GM18519 (cell line): ENCODE measurements at regions not wholly inside any gene's neighbourhood (a gene's known extent, or its start where the extent isn't known, plus 50 kb on each side); places are given as distances from the start of the nearest gene placed in this dataset.
"Not testable (repeated sequence)": the region's sequence is repeated elsewhere in the genome, so short reads cannot be mapped to it uniquely, and the experiment has no call there.

Experiments used
- ATAC-seq: cut with Tn5 transposase; IDR thresholded peaks from one replicate; pipeline ENCODE4 v1.9.1; 2021; ENCODE audit warnings: mild to moderate bottlenecking, moderate library complexity; ENCODE audit not compliant: unreplicated experiment, low FRiP score

DNA sequence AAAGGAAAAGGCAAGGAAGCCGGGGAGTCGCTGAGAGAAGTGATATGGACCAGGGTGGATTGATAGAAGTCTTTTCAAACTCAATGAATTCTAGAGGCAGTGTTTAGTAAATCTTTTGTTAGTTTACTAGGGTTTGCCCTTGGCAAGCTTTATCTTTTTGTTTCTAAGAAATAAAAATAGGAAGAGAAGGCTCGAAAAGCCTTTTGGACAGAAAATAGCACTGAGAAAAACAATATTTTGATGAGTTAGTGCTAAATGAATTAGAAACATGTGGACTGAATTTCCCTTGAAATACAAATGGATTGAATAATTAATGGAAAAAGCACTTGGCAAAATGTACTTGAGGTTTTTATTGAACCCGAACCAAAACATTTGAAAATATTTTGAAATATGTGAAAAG lies 121.8 kb upstream of the SPAG17 start:
- ATAC-seq: no peak

DNA sequence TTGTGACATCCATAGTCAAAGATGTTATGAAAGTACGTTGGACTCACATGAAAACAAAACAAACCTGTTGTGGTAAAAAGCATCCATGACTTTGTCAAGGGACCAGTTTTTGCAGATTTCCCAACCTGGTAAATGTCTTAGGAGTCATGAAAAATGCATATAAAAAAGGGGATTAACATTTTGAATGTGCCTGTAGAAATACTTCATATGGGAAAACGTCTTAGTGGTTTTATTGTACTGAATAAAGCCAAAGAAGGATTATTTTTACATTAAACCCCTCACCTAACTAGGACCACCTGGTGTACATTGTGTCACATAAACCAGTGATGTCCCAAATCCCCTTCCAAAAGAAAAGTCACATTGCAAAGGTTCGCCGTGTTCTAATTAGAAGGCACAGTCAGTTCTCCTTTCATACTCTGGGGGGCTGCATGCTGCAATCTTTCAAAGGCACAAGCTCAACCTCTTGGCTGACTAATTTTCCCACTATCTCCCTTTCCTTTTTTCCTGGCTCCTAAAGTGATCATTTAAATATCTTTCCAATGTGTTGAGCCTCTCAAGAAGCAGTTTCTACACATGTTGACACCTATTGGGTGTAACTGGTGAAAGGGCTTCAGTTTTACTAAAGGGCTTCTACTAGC lies 119.8 kb upstream of the SPAG17 start:
- ATAC-seq: no peak

DNA sequence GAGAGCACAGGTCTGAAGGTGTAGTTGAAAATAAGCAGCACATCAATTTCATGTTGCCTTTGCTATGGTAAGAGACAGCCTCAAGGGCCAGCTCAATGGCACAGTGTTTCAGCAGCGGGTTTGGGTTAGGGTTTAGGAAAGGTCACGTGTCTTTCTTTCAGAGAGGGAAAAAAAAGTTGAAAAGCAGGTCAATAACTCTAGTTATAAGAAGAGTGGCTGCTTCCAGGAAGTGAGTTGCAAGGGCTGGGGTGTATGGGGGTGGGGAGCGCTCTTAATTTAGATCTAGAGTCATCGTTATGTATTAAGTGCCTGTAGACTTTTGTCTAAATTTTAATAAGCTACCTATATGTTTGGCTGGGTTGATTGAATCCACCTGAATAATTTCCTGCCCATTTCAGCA lies 118.5 kb upstream of the SPAG17 start:
- ATAC-seq: no peak

DNA sequence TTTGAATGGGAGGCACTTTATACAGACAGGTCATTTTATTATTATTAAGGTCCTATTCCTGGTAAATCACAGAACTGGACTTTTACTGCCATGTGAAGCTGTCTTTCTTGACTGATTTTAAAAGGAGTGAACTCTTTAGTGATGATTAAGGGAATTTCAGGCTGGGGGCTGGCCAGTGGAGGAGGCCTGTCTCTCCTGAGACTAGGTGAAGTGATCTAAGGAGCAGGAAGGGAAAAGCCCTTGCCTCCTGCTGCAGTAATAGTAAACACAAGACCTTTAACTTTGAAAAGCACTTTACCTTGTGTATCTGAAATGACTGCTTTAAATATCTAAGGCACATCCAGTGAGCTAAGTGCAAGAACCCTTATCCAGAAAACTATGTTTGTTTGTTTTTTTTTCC lies 118.0 kb upstream of the SPAG17 start:
- no peak for ATAC-seq

DNA sequence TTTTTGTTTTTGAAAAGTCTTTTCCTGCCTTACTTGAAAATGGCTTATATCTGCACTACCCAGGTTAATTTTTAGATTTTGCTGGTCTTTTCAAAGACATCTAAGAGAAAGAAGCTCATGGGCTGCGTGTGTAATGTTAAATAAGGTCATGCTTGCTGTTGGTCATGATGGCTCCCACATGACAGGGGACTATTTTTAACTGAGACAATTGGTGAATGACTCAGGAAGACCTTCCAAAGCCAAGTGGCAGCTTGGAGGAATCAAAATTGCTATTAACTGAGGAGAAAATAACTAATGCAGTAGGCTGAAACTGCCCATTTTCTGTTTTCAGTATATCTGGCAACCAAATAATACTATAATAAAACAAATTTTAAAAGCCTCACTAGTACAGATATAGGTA lies 117.1 kb upstream of the SPAG17 start:
- no peak for ATAC-seq

DNA sequence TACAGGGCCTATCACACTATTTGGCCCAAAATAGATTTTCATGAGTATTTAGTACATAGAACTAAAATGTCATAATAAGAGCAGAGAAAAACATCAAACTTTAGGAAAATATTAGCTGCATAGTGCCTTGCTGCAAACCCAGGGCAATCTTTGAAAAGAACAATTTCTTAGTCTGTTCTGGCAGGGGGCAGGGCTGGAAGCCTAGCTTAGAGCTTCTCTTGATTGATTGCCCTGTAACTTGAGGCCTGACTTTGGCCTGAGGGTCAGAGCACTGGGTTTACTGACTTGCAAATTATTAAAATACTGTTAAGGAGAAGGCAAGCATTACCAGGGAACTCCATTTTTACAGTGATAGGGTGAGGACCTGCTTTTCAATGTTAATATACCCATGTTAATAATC lies 115.8 kb upstream of the SPAG17 start:
- no peak for ATAC-seq

DNA sequence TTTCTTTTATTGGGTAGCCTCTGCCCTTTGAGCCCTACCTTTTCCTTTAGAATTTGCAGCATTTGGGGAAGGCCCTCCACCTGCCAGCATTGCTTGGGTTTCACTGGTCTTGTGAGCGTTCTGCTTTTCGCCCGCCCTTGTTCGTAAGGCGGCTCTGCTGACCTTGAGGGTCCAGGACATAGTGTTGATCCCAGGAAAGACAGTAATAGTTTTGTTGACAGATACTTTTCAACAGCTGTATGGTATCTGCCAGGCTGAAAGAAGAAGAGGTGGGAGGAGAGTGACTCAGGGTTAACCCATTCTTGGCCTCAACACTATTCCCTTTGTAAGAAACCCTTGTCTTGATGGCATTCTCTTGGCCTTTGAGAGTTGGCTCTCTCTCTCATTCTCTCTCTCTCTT lies 113.4 kb upstream of the SPAG17 start:
- ATAC-seq: no peak

DNA sequence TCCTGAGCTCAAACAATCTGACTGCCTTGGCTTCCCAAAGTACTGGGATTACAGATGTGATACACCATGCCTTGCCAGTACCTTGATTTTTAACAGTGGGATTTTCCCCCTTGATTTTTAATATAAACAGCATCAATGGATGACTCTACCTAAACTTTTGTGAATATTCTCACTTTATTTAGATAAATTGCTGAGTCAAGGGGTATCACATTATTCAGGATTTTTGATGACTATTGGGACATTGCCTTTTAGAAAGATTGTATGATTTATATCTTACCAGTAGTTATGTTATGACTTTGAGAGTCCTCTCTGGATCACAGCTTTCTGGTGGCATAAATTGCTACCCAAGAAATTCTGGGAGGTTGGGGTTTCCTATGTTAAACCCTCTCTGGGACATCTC lies 112.5 kb upstream of the SPAG17 start:
- no peak for ATAC-seq

DNA sequence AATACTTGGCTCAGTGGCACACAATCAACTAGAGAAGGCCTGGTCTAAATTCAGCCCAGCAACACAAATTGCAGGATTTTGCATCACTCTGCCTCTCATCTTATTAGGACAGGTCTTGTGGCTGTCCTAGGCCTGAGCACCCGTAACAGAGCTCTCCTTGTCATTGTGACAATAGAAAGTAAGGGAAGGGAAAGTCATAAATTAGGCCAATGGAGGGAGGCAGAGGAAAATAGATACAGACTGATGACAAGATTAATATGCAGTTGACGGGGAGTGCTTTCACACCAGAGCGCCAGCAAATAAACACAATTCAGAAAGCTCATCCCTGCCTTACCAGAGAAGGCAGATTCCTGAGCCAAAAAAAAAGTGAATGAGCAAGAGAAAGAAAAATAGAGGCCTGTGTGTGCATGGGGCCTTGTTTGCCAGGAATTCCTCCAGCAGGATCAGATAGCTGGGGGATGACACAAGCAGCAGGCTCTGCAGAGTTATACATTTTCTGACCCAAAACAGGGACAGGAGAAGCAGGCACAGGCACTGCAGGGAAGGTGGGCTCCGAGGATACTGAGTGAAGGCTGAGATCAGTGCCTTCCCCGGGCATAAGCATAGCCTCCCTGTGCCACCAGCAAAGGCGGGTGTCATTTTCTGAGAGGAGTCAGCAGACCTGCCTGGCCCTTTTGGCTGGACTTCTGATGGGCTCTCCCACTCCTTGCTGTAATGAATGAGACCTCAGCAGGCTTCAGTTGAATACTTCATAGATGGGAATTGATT lies 110.0 kb upstream of the SPAG17 start:
- no peak for ATAC-seq

DNA sequence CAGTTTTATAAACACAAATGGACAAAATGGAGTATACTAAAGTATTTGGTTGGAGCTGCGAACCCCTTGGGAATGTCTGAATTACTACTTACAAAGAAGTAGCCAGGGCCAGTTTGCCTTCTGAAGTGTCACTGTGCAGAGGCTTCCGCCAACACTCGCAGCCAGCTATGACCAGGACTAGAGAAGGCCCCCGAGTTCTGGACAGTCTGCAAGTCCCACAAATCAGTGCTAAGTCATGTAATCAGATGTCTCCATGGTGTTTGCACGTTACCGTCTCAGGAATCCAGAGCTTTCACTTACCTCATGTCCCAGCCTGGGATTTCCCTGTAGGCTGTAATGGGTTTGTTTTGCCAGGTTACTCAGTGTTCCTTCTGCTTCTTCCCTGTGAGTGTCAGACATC lies 106.6 kb upstream of the SPAG17 start:
- ATAC-seq: no peak

DNA sequence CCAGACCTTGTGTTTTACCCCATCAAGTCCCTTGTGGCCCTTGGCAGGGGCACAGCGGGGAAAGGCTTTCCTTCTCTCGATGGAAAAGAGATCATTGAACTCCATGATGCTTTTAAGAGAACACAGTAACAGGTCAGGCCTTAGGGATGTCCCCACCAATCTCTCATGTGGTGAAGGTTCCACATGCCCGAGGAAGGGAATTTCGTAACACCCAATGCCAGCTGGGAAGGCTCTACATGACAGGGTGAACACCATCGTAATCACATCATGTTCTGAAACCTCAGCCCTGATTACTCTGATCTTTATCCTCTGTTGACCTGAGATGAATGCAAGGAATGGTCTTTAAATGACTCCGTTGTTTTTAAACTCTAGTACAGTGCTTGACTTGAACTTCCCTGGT lies 105.5 kb upstream of the SPAG17 start:
- no peak for ATAC-seq

DNA sequence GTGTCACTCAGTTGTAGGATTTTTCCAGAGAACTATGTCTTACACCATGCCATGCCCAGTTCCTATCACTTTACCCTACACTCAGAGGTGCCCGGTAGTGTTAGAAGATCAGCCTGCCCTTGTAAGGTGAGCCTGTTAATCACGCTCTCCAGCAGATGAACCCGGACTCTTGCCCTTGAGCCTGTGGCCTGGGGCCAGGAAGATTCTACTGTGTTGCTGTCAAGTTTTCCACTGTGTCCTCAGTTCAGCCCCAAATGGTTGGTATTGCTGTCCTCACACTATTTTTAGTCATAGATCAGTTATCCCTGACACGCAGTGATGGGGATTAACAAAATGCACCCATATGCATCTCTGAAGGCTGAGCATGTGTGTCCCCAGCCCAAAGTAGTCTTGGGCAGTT lies 105.0 kb upstream of the SPAG17 start:
- no peak for ATAC-seq

DNA sequence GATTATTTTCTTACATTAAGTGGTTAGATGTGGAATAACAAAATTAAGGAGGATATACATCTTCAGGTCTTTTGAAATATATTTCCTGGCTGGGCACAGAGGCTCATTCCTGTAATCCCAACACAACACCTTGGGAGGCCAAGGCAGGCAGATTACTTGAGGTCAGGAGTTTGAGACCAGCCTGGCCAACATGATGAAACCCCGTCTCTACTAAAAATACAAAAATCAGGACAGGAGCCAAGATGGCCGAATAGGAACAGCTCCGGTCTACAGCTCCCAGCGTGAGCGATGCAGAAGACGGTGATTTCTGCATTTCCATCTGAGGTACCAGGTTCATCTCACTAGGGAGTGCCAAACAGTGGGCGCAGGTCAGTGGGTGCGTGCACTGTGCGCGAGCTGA lies 95.6 kb upstream of the SPAG17 start:
- not testable (repeated sequence) for ATAC-seq

DNA sequence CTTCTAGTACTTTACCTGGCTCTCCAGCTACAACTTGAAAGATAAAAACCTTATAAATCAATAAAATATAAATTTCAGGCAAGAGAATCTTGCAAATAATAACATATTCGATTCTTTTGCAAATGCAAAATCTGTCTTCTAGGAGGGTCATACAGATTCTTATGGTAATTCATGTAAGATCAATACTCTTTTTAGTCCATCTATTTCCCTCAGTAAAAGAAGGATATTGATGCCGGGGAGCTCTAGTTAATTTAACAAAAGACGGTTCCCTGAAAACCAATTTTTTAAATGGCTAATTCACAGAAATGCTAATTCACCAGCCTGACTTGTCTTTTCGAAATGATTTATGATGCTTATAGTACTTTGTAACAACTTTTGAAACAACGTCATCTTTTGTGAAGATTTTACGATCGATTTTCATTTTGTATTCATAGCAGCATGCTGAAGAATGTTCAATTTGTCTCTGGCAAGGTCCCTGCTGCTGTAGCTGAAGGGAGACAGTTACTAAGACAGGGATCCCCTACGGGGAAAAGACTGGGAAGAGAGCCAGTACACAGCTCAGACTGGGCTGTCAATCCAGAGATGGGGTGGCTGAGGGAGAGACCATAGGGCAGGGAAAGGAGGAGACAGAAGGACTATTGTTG lies 90.6 kb upstream of the SPAG17 start:
- no peak for ATAC-seq

DNA sequence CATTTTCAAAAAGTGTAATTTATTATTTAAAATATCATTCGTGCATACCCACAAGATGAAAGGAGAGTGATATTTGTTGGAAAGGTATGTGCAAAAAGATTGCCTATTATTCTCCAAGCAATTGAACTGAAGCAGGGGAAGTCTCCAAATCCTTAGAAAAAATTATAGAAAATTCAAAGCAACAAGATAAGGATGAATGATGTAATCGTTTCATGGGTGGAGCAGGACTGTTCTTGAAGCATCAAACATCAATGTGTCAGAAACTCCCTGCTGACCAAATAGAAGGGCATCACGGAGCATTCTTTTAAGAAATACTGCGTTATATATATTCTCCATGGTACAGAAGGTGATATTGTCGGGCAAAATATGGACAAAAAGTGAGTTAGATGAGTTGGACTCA lies 87.9 kb upstream of the SPAG17 start:
- ATAC-seq: no peak

DNA sequence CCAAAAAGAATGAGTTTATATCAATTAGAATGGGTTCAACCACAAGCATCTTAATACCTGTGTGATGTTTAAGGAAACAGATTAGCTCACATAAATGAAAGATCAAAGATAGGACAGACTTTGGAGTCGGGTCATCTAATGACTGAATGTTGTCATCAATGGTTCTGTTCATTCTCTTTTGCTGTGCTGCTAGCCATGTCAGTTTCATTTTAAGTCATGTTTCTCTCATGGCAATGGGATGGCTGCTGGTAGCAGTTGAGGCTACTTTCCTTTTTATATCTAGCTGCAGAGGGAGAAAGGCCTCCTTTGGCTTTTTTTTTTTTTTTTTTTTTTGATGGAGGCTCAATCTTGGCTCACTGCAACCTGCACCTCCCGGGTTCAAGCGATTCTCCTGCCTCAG lies 86.9 kb upstream of the SPAG17 start:
- ATAC-seq: no peak

DNA sequence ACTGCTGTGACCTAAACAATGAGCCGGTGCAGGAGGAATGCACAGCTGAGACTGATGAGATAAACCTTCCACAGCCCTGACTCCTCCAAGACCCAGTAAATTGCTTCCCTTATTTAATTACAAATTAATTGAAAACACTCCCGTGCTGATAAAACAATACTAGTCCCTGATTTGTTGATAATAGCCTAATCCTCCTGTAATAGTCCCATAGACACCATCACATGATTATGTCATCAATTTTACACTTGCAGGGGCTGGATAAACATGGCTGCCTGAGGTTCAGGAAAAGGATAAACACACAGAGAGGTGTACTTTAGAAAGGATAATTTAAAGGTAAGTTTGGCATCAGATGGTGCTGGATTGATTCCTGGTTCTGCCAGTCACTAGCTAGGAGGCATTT lies 84.6 kb upstream of the SPAG17 start:
- no peak for ATAC-seq

DNA sequence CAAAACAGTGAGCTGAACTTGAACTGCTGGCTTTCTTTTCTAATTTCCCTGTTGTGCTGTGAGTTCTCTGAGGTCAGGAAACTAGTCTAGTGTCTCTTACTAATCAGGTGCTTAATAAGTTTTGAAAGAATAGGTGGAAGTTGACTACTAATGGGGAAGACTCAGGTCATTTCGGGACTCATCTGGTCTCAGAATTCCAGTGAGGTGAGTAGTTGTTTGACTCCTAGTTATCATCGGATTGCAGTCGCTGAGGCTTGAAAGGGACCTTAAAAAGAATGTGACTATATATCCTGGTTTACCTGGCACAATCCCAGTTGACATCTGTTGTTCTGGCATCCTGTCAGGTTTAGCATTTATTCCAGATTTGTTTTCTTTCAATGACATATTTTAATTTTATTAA lies 81.4 kb upstream of the SPAG17 start:
- no peak for ATAC-seq

DNA sequence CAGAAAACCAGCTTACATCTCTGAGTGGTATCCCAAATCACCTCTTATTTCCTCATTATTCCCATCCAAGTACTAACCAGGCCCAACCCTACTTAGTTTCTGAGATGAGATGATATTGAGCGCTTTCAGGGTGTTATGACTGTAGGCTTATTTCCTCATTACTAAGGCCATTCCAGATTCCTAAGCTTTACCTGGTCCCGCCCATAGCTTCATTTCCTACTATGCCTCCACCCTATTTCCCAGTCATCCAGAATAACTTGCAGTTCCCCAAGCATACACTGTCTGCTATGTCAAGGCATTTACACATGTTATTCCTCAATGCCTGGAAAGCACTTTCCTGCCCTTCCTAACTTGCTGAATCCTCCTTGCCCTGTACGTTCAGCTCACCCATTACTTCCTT lies 79.3 kb upstream of the SPAG17 start:
- no peak for ATAC-seq

DNA sequence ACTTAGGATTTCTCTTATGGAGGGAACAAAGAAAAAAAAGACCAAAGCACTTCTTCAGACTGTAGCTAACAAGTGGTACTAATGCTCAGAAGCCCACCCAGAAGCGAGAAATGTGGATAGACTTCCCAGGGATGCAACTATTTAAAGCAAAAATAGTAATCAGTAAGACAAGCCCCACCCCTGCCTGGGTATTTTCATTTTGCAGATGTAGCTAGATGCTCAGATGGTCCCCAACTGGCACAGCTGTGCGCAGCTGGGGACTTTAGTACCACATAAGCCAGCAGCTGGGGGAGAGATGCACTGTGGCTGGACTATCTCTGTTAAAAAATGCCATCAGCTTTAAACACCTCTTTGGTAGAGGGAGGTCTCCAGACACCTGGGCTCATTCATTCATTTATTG lies 77.8 kb upstream of the SPAG17 start:
- no peak for ATAC-seq

DNA sequence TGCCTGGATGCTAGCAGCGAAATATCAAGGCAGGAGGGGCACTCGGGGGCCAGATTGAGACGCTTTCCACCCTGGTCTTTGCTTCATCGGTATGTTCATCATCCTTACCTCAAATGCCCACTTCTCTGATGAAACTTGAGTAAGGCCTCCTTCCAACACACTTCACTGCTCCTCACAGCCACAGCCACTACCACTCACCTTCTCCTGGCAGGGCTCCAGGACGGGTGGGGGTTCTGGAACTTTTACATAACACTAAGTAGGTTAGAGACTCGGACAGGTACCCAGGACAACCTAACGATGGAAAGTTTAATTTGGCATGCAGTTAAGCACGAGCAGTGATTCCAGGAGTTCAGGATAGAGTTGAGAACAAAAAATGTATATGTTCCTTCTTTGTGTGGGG lies 73.9 kb upstream of the SPAG17 start:
- no peak for ATAC-seq

DNA sequence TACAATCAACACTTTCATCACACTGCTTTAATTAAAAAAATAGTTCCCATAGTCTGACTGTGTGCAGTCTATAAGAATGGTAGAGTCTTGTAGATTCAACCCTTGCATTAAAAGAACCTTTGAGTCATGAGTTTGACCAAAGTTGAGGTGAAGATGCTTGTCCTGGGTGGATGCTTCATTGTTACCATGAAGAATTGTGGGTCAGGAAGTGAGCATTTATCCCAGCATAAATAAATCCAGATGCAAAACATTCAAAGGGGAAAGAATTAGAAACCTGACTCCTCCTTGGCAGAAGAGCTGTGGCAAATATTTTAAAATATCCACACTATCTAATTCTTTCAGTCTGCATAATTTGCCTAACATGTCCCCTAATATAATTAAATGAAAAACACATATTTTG lies 72.9 kb upstream of the SPAG17 start:
- no peak for ATAC-seq
